Ammon's horn (tissue), 1 donor: ENCODE measurements at regions not wholly inside any gene's neighbourhood (a gene's known extent, or its start where the extent isn't known, plus 50 kb on each side); places are given as distances from the start of the nearest gene placed in this dataset.

Experiments
- DNase-seq: peaks from one replicate; pipeline ENCODE4 v3.0.0-alpha.2; 2016; ENCODE audit warnings: low spot score

DNA sequence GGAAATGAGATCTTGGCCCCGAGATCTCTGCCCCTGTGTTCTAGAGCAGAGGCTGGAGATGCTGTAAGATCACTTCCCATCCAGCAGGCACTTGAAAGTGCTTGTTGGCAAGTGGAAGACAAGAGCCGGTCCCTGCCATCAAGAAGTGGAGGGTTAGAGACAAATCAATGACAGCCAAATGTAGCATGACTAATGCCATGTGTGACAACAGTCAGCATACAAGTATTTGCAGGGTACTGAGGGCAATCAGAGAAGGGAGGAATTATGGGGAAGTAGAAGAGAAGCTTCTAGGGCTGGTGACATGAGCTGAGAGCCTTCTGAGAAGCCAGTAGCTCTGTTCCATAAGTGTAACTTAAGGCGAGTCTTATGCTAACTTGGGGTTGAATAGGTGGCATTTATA, 58.6 kb downstream of the TMEM17 start:
- DNase-seq: no peak

- DNase-seq: no peak
These were observed 59.5 kb downstream of the TMEM17 start for GRCh38 chr2:62446491-62446890.

DNA sequence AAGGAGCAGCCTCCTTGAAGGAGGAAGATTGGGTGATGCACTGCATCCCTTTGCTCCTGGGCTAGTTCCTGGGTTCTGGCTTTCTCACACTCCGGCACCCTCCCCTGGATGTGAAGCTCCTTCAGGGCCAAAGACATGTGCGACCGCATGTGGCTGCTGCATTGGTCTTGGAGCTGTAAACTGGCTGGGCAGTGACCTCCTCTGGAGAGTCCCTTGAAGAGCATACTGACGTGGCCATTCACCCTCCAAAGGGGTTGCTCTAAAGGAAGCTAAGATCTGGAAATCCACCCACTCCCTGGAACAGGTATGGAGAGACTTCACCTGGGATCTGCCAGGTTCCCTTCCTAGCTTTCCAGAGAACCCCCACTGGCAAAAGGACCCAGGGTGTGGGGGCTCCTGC, 62.1 kb downstream of the TMEM17 start:
- DNase-seq: no peak

GRCh38 chr2:62443471-62443870, 62.5 kb downstream of the TMEM17 start:
- no peak for DNase-seq

DNA sequence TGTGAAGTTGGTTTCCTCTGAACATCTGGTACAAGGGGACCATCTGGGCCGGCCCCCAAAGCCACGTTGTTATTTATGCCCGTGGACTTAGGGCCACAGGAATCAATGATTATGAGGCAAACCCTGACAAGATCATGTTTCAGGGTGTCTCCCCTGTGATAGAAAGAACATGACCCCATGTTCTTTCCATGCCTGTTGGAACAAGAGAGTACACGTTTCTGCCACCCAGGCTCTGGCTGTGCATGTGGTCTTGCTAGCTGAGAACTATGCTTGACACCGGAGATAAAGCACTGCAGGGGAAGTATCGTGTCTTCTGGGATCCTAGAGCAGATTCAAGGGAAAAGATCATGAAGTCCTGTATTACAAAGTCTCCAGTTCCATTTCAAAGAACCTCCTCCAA, 64.2 kb downstream of the TMEM17 start:
- no peak for DNase-seq

GRCh38 chr2:62441421-62441820, 64.6 kb downstream of the TMEM17 start:
- DNase-seq: no peak

GRCh38 chr2:62440281-62440946, 65.6 kb downstream of the TMEM17 start:
- no peak for DNase-seq

DNA sequence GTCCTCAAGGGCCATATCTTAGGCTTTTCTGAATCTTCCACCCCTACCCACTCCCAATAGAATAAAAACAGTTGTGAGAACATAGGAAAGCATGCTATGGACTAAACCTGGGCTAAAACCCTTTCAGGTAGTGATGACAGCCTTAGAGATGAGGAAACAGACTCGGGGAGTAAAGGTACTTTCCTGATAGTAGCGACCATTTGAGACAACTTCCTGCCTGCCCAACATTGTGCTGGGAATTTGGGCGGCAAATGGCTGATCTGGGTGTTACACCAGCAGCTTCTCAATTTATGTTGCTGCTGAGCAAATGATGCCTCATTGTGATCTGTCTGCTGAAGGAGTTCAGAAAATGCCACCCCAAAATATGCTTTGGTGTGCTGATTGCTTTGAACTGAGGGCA, 66.6 kb downstream of the TMEM17 start:
- no peak for DNase-seq

- DNase-seq: no peak
These were observed 68.2 kb downstream of the TMEM17 start for GRCh38 chr2:62437785-62438184.

GRCh38 chr2:62435720-62436119, 70.3 kb downstream of the TMEM17 start:
- no peak for DNase-seq

DNA sequence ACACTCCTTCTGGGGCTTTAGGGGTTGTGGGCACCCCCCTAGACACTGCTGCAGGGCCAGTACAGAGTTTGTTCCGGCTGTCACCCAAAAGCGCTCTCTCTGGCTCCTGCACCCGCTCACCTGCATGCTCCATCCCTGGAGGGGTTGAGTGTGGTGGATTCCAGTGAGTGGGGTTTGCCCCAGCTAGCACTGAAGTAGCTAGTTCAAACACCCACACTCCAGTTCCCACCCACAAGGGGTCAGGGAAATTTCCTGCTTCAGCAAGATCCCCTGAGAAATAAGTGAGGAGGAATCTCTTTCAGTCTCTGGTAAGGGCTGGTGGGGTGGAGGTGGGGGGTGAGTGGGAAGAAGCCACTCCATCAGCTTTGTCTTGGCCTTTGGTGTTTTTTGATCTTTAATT, 73.6 kb downstream of the TMEM17 start:
- DNase-seq: no peak

DNA sequence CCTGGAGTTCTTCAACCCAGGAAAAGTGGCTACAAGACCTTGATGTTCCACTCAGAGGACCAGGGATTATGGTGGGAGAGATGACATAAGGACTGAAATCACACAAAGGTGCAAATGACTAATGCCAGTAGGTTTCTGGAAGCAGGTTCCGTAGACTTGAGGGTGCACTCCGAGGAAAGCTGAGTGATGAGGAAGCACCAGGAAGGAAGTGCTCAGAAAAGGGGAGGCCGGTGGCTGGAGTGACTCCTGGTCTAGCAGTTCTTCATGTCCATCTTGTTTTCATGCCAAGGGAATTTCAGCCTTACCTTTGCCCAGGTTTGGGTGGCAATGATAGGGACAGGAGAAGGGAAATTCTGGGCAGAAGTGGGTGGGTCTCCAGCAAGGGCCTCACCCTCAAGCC, 74.5 kb downstream of the TMEM17 start:
- DNase-seq: no peak

DNA sequence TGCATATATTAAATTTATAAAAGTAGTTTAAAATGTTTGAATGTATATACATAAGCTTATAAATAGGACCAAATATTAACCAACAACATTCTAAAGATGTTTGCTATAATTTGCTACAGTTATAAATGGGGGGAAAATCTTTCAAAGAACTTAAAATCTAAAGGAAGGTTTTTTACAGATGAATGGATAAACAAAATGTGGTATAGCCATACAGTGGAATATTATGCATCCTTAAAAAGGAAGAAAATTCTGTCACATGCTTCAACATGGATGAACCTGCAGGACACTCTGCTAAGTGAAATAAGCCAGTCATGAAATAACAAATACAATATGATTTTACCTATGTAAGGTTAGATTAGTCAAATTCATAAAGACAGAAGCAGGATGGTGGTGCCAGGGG, 75.8 kb downstream of the TMEM17 start:
- DNase-seq: no peak

DNA sequence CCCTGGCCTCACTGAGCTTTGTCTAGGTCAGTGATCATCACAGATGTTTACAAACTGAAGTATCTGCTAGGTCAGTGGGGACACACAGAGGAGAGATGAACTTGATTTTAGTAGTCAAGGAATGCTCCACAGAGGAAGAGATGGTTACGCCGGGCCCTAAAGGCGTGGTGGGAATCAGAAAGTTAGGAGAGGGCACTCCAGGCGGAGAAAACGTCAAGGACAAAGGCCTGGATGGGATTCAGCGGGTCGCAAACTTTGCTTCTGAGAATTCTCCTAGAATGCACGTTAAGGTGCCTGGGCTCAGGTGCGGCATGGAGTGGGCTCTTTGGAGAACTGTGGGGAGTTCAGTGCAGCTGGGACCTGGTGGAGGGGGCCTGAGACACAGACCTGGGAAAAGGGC, 78.8 kb downstream of the TMEM17 start:
- no peak for DNase-seq

- no peak for DNase-seq
These were observed 79.7 kb downstream of the TMEM17 start for GRCh38 chr2:62426154-62426912.

DNA sequence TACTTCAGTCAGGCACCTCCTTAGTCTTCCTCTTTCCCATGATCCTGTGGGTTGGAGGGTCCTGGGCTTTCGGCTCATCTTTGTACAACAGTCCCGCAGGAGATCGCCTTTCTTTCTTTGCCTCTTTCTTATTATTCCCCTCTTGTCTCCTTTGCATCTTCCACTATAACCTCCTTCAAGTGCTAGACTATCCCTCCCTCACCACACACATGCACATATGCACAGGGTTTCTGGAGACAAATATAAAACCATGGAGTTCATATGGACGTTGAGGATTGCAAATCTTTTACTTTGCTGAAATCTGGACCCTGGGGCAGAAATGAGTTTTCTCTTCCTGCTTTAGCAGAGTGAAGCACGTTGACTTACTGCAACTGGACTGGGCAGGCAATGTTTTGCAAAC, 80.3 kb downstream of the TMEM17 start:
- no peak for DNase-seq

DNA sequence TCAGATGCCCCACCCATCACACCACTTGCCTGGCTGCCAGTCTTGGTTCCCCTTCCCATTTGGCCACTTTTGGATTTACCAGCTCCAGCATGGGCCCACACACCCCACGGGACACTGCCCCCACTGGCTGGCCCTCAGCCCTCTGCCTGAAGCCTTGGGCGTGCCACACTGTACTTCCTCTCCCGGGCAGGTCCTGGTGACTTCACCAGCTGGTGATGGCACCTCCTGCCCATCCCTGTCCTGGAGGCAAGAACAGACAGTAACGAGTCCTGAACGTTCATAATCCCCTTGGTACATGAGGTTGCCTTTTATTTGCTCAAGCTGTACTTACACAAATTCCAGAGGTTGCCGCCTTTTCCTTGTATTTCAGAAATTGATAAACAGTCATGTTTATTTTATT, 81.1 kb downstream of the TMEM17 start:
- no peak for DNase-seq

GRCh38 chr2:62423883-62424458, 82.0 kb downstream of the TMEM17 start:
- DNase-seq: peak; percentile 86

GRCh38 chr2:62423235-62423634, 82.8 kb downstream of the TMEM17 start:
- no peak for DNase-seq

- no peak for DNase-seq
These were observed 90.5 kb downstream of the TMEM17 start for GRCh38 chr2:62415518-62415917.

GRCh38 chr2:62415019-62415431, 91.0 kb downstream of the TMEM17 start:
- peak; percentile 64 for DNase-seq

DNA sequence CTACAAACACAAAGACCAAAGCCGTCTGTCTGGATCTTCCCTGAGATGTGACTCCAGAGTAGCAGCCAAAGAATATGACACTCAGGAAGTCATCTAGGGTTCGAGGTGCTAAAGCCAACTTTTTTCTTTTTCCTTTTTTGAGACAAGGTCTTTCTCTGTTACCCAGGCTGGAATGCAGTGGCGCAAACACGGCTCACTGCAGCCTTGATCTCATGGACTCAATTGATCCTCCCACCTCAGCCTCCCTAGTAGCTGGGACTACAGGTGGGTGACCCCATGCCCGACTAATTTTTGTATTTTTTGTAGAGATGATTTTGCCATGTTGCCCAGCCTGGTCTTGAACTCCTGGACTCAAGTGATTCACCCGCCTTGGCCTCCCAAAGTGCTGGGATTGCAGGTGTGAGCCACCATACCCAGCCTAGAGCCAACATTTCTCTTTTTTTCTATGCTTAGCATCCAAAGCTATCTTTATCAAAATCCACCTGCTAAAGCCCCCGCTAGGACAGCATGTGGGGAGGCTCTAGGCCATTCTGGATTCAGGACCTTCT, 92.8 kb downstream of the TMEM17 start:
- no peak for DNase-seq

- DNase-seq: no peak
These were observed 93.7 kb downstream of the TMEM17 start for GRCh38 chr2:62412347-62412742.
